HepG2 (cell line): ENCODE measurements at regions not wholly inside any gene's neighbourhood (a gene's known extent, or its start where the extent isn't known, plus 50 kb on each side); places are given as distances from the start of the nearest gene placed in this dataset.
A peak's percentile ranks its signal among the peaks of the same experiment; 100 is the strongest.
"Not testable (repeated sequence)": the region's sequence is repeated elsewhere in the genome, so short reads cannot be mapped to it uniquely, and the experiment has no call there.

ENCODE experiments used
- ATAC-seq: fragments of 200-7000 bp; cut with Tn5 transposase; 3 replicates; pipeline ENCODE4 v1.9.1; 2020; ENCODE audit warnings: mild to moderate bottlenecking, moderate library complexity
- BruUV-seq: library from RNA; stranded (reverse); fragments of 400-500 nt; replicated peaks from 2 replicates; lab custom pipeline; 2021; lab: Mats Ljungman, UMichigan
- CTCF ChIA-PET: fragments of 300-600 bp; formaldehyde crosslinking; extraction: SDS; loops from one replicate; lab custom pipeline; 2021; ENCODE audit warnings: low total read pairs, inconsistent platforms, low intra/inter-chr PET ratio; lab: Yijun Ruan, JAX
- POLR2A ChIA-PET: fragments of 350-600 bp; sonication (Branson Sonifier 250); formaldehyde crosslinking; loops from one replicate; lab custom pipeline; 2020; ENCODE audit warnings: antibody characterized with exemption, inconsistent platforms; lab: Yijun Ruan, JAX
- DNase-seq: peaks from one replicate; pipeline ENCODE4 v3.0.0-alpha.2; 2015; ENCODE audit warnings: low spot score
- FAIRE-seq: peaks from 3 replicates; lab custom pipeline; 2011; peaks lifted over from hg19 to GRCh38; lab: Jason Lieb, UNC
- H2AFZ ChIP-seq: one replicate; pipeline ENCODE4 v1.6.1; 2011; ENCODE audit warnings: low read length, inconsistent platforms
- H3K27ac ChIP-seq: fragments of 300-600 bp; 3 replicates; pipeline ENCODE4 v1.8.0; 2011; ENCODE audit warnings: mixed run types, mild to moderate bottlenecking, mixed read lengths, low read length, inconsistent platforms; ENCODE audit not compliant: insufficient read depth; ENCODE audit errors: extremely low read length
- H3K27me3 ChIP-seq, 2 experiments: fragments of 200-600 bp in 1 of 2; 2 replicates in 1 of 2; 3 replicates in 1 of 2; pipeline versions ENCODE4 v1.6.0 to v1.8.0; 2011; ENCODE audit warnings: low read length in 2 of 2, mild to moderate bottlenecking in 2 of 2, moderate library complexity in 2 of 2, inconsistent platforms in 1 of 2; ENCODE audit not compliant: insufficient read depth in 2 of 2, control insufficient read depth in 1 of 2
- H3K36me3 ChIP-seq, 2 experiments: fragments of 200-600 bp in 1 of 2; replicated peaks in 1 of 2; 2 replicates in 1 of 2; 3 replicates in 1 of 2; pipeline versions ENCODE4 v1.5.1 to v1.8.0; 2011; ENCODE audit warnings: low read length in 2 of 2, inconsistent platforms in 1 of 2; ENCODE audit not compliant: insufficient read depth in 2 of 2, control insufficient read depth in 1 of 2
- H3K4me1 ChIP-seq: 2 replicates; pipeline ENCODE4 v1.5.1; 2012; ENCODE audit warnings: low read length, inconsistent platforms; ENCODE audit not compliant: insufficient read depth
- H3K4me2 ChIP-seq: 2 replicates; pipeline ENCODE4 v1.6.0; 2011; ENCODE audit warnings: low read depth, low read length, inconsistent platforms
- H3K4me3 ChIP-seq, 3 experiments: fragments of 200-600 bp in 1 of 3; sonication (generic), shearing (Covaris generic) in 1 of 3; replicated peaks in 1 of 3; 2 replicates each; pipeline ENCODE4 v1.5.1; 2011 to 2016; ENCODE audit warnings: low read length in 3 of 3, inconsistent platforms in 2 of 3, low read depth in 2 of 3, mild to moderate bottlenecking in 2 of 3, control low read depth in 1 of 3, mixed read lengths in 1 of 3; ENCODE audit not compliant: insufficient read depth in 1 of 3
- H3K79me2 ChIP-seq: one replicate; pipeline ENCODE4 v1.6.1; 2011; ENCODE audit warnings: low read length, inconsistent platforms; ENCODE audit not compliant: insufficient read depth
- H3K9ac ChIP-seq: 2 replicates; pipeline ENCODE4 v1.6.0; 2011; ENCODE audit warnings: mild to moderate bottlenecking, low read depth, low read length, inconsistent platforms; ENCODE audit not compliant: insufficient read depth
- H3K9me3 ChIP-seq: 2 replicates; pipeline ENCODE4 v1.5.1; 2012; ENCODE audit warnings: mild to moderate bottlenecking, low read length
- H4K20me1 ChIP-seq: 2 replicates; pipeline ENCODE4 v1.6.0; 2011; ENCODE audit warnings: inconsistent platforms, mild to moderate bottlenecking, low read length, moderate library complexity; ENCODE audit not compliant: insufficient read depth
- AGO2 ChIP-seq: fragments of 200-400 bp; formaldehyde crosslinking; optimal IDR thresholded peaks from 2 replicates; pipeline ENCODE3; 2017; ENCODE audit warnings: mild to moderate bottlenecking, low read depth, low read length, moderate library complexity
- PHF5A ChIP-seq: IDR thresholded peaks from one replicate; pipeline ENCODE4 v1.6.1; 2018; ENCODE audit warnings: low read depth, missing genetic modification reagents; ENCODE audit not compliant: unreplicated experiment
- ZNF773 ChIP-seq: sonication (generic); formaldehyde crosslinking; IDR thresholded peaks from 2 replicates; pipeline ENCODE4 v1.4.0; 2020; ENCODE audit warnings: missing genetic modification reagents, borderline replicate concordance
- WGBS: methylation state at CpG from one replicate; pipeline ENCODE4 v1.1.6; 2017; ENCODE audit warnings: low lambda C conversion rate; 5-methylcytosine and 5-hydroxymethylcytosine counted together
- in situ Hi-C: cut with HindIII; loops from 2 replicates; pipeline ENCODE4 v1.10.0; 2017; ENCODE audit warnings: low pct_unique_long_range_greater_than_20kb; ENCODE audit not compliant: extremely low pct_ligation_motif_present
- intact Hi-C: fragments of 100-400 bp; cut with micrococcal nuclease; formaldehyde crosslinking; loops from one replicate; pipeline ENCODE4 v1.10.0; 2022; ENCODE audit not compliant: unreplicated experiment
- TF ChIP-seq, protein P1 (sequence below): sonication (generic); formaldehyde crosslinking; IDR thresholded peaks from 2 replicates; pipeline ENCODE4 v1.8.1; 2023; ENCODE audit warnings: mild to moderate bottlenecking, inconsistent platforms, moderate library complexity, missing genetic modification reagents, borderline replicate concordance

DNA sequence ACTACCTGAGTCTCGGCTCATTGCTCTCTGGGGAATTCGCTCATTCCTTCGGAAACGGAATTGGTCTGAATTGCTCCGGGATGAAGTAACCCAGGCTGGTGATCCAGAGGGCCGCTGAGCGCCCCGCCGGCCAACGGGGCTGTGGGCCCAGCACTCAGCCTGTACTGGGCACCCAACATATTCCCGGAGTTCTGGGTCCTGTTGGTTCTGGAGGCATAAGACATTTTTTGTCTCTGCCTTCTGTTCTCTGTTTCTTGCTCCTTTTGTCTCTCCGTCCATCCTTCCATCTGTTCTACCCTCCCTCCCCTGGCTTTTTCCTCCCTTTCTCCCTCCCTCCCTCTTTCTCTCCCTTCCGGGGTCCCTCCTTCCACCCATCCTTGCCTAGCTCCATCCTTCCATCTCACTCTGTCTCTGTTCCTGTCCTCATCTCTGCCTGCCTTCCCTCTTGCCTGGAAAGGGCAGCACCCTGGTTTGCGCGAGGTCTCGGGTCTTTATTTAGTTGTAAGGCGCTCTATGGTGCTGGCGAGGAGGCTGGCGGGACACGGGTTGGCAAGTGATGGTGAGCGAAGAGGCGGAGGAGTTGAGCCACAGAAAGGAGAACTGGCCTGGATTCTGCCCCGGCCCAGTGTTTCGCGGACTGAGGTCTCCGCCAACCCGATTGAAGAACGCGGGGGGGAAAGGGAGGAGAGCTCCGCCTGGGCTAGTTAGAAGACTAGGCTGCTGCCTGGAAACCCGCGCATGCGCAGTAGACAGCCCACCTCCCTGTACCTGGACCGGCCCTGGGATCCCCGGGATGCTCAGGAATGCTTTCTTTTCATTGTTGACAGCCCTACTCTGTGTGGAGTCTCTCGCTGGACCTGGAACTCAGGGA lies 1468.0 kb downstream of the FOXD4L5 start (continued):
- TF ChIP-seq PHF5A (CRISPR knock-in tag) (no peak), AGO2 (no peak), ZNF773 (CRISPR knock-in tag) (no peak)
- TF ChIP-seq, protein P1, sequence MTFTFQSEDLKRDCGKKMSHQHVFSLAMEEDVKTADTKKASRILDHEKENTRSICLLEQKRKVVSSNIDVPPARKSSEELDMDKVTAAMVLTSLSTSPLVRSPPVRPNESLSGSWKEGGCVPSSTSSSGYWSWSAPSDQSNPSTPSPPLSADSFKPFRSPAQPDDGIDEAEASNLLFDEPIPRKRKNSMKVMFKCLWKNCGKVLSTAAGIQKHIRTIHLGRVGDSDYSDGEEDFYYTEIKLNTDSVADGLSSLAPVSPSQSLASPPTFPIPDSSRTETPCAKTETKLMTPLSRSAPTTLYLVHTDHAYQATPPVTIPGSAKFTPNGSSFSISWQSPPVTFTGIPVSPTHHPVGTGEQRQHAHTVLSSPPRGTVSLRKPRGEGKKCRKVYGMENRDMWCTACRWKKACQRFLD (CRISPR knock-in tag): no peak

DNA sequence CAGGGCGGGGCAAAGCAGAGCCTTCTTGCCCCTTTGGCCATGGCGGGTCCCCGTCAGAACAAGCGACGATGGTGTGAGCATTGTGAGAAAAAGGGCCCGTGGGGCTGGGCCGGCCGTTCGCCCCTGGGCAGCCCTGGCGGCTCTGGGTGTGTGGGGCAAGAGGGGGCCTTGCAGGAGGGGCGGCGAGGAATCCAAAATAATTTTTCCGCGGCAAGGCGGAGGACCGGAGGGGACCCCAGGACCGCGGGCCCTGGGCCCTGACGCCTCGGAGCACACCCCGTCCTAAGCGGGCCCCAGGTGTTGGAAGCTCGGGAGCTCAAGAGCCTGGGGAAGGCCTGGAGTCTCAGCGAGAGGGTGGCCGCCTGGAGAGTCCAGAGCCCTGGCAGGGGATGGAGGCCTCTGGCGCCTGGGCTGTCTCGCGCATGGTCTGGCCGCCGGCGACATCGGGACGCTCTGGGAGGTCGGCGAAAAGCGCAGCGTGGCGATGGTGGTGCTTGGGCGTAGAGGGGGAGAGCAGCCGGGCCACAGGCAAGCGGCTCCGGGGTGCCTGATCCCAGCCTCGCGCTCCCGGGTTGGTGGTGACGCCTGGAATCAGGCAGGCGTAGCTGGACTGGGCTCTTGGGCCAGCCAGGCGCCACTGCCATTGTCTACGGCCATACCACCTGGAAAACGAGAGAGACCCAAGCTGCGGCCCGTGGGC lies 1469.9 kb downstream of the FOXD4L5 start:
- DNase-seq, H3K4me1 ChIP-seq, H3K4me3 ChIP-seq, H3K36me3 ChIP-seq, H3K9ac ChIP-seq, in situ Hi-C loops, H2AFZ ChIP-seq, CTCF ChIA-PET, ATAC-seq, H3K27me3 ChIP-seq, H3K27ac ChIP-seq, intact Hi-C loops, H3K79me2 ChIP-seq, POLR2A ChIA-PET, FAIRE-seq, H4K20me1 ChIP-seq, BruUV-seq, H3K4me2 ChIP-seq: not testable (repeated sequence)
- 30% methylated on average over 6 of the region's 52 CpGs for WGBS
- H3K9me3 ChIP-seq: peaks cover 15% of the 10 kb centered on the region; the same call in 1 of the 2 replicates

DNA sequence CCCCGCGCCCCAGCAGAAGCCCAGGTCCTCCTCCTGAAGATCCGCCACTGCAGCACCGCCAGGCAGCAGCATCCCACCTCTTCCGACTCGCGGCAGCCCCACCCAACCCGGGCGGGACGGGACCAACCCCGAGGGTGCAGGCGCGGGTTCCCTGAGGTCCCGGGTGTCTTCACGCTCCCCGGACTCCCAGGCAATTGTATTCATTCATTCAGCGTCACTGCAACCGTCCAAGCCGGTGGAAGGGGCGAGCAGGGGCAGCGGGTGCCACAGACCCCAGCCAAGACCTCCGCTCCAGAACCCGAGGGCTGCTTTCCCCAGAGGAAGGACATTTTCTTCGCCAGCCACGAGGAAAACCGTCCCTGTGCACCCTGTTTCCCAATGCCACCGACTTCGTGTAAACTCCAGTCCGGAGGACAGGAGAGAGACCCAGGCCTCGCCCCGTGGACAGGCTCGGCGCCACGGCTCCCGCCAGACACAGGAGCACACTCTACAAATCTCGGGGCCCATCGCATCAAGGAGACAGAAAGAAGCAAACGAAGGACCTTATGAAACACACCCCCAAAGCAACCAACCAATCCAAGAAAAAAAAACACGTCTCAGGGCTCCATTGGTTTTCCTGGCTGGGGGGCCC lies 1471.5 kb downstream of the FOXD4L5 start:
- FAIRE-seq, BruUV-seq, H4K20me1 ChIP-seq, H3K79me2 ChIP-seq, H2AFZ ChIP-seq, CTCF ChIA-PET, H3K4me2 ChIP-seq, H3K9ac ChIP-seq, in situ Hi-C loops, H3K36me3 ChIP-seq, H3K4me1 ChIP-seq, DNase-seq, H3K27me3 ChIP-seq, ATAC-seq, intact Hi-C loops, POLR2A ChIA-PET, H3K27ac ChIP-seq, H3K4me3 ChIP-seq: not testable (repeated sequence)
- 54% methylated on average over 33 of the region's 39 CpGs for WGBS
- H3K9me3 ChIP-seq: peaks cover 10% of the 10 kb centered on the region; the same call in 1 of the 2 replicates

DNA sequence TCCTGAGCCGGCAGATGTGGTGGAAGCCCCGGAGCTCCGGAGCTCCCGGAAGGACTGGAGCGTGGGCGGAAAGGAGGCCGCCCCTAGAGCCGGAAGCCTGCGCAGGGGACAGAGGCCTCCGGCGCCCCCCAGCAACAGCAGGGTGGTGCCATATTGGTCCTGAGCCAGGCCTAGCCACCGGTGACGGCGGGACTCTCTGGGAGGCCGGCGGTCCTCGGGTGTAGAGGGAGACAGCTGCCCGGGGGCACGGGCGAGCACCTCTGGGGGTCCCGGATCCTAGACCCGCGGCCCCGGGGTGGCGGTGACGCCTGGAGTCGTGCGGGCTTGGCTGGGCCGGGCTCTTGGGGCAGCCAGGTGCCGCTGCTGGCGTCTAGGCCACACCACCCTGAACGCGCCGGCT lies 1472.2 kb downstream of the FOXD4L5 start:
- not testable (repeated sequence) for H2AFZ ChIP-seq

More for the DNA sequence above, 1472.2 kb downstream of the FOXD4L5 start:
- H3K27me3 ChIP-seq, in situ Hi-C loops, H3K9me3 ChIP-seq, FAIRE-seq, H4K20me1 ChIP-seq, H3K79me2 ChIP-seq, H3K9ac ChIP-seq, DNase-seq, H3K4me2 ChIP-seq, intact Hi-C loops, H3K36me3 ChIP-seq, H3K4me1 ChIP-seq, POLR2A ChIA-PET, H3K4me3 ChIP-seq, BruUV-seq, CTCF ChIA-PET, H3K27ac ChIP-seq: not testable (repeated sequence)
- peak; percentile 87 for ATAC-seq
- 40% methylated on average over 18 of the region's 34 CpGs for WGBS
